GM18868 (cell line): ENCODE measurements at regions not wholly inside any gene's neighbourhood (a gene's known extent, or its start where the extent isn't known, plus 50 kb on each side); places are given as distances from the start of the nearest gene placed in this dataset.
"Not testable (repeated sequence)": the region's sequence is repeated elsewhere in the genome, so short reads cannot be mapped to it uniquely, and the experiment has no call there.

Source experiments
- ATAC-seq: cut with Tn5 transposase; IDR thresholded peaks from one replicate; pipeline ENCODE4 v1.9.1; 2021; ENCODE audit warnings: mild to moderate bottlenecking, moderate library complexity; ENCODE audit not compliant: unreplicated experiment

GRCh38 chr6:90374201-90374600 is 77.6 kb upstream of the BACH2 start:
- no peak for ATAC-seq

- no peak for ATAC-seq
Measured at GRCh38 chr6:90372885-90373284, 76.2 kb upstream of the BACH2 start.

- no peak for ATAC-seq
Measured at GRCh38 chr6:90372450-90372849, 75.8 kb upstream of the BACH2 start.

- no peak for ATAC-seq
Measured at GRCh38 chr6:90370493-90370959, 73.9 kb upstream of the BACH2 start.

GRCh38 chr6:90369651-90370050 is 73.0 kb upstream of the BACH2 start:
- no peak for ATAC-seq

GRCh38 chr6:90369024-90369519 is 72.4 kb upstream of the BACH2 start:
- peak; percentile 100 for ATAC-seq

GRCh38 chr6:90368601-90369000 is 72.0 kb upstream of the BACH2 start:
- ATAC-seq = peak; percentile 1

- no peak for ATAC-seq
Measured at GRCh38 chr6:90368001-90368400, 71.4 kb upstream of the BACH2 start.

GRCh38 chr6:90365565-90366219 is 69.0 kb upstream of the BACH2 start:
- no peak for ATAC-seq

- no peak for ATAC-seq
Measured at GRCh38 chr6:90365002-90365401, 68.4 kb upstream of the BACH2 start.

GRCh38 chr6:90364286-90364685 is 67.6 kb upstream of the BACH2 start:
- no peak for ATAC-seq

GRCh38 chr6:90362318-90362717 is 65.7 kb upstream of the BACH2 start:
- no peak for ATAC-seq

GRCh38 chr6:90361174-90361573 is 64.5 kb upstream of the BACH2 start:
- ATAC-seq = no peak

- not testable (repeated sequence) for ATAC-seq
Measured at GRCh38 chr6:90358036-90358770, 61.6 kb upstream of the BACH2 start.

GRCh38 chr6:90356012-90356421 is 59.4 kb upstream of the BACH2 start:
- no peak for ATAC-seq

- no peak for ATAC-seq
Measured at GRCh38 chr6:90354961-90355360, 58.3 kb upstream of the BACH2 start.

- ATAC-seq = no peak
Measured at GRCh38 chr6:90351696-90352095, 55.1 kb upstream of the BACH2 start.

GRCh38 chr6:90350689-90351554 is 54.3 kb upstream of the BACH2 start:
- no peak for ATAC-seq

GRCh38 chr6:90347411-90347851 is 50.8 kb upstream of the BACH2 start:
- no peak for ATAC-seq

- no peak for ATAC-seq
Measured at GRCh38 chr6:90346729-90347128, 50.1 kb upstream of the BACH2 start.
